WTC11 (cell line): ENCODE measurements at regions not wholly inside any gene's neighbourhood (a gene's known extent, or its start where the extent isn't known, plus 50 kb on each side); places are given as distances from the start of the nearest gene placed in this dataset.

Source experiments
- CTCF ChIP-seq: fragments of 200-600 bp; IDR thresholded peaks from 2 replicates; pipeline ENCODE4 v1.8.0; 2022; ENCODE audit warnings: antibody characterized with exemption
- ZNF532 ChIP-seq: fragments of 250-450 bp; sonication (Bioruptor Pico); IDR thresholded peaks from 2 replicates; pipeline ENCODE4 v1.9.0; 2021; ENCODE audit warnings: mild to moderate bottlenecking, borderline replicate concordance
- TF ChIP-seq, protein P1 (sequence below): sonication (generic); formaldehyde crosslinking; conservative IDR thresholded peaks from 2 replicates; pipeline ENCODE4 v1.8.1; 2022; ENCODE audit warnings: mild to moderate bottlenecking, missing genetic modification reagents

GRCh38 chr18:41768467-41768866 is 186.6 kb upstream of the PIK3C3 start:
- no peak for TF ChIP-seq CTCF
- TF ChIP-seq ZNF532 = no peak
- TF ChIP-seq, protein P1, sequence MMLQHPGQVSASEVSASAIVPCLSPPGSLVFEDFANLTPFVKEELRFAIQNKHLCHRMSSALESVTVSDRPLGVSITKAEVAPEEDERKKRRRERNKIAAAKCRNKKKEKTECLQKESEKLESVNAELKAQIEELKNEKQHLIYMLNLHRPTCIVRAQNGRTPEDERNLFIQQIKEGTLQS = no peak
